NCI-H1048 (cell line): ENCODE measurements at regions not wholly inside any gene's neighbourhood (a gene's known extent, or its start where the extent isn't known, plus 50 kb on each side); places are given as distances from the start of the nearest gene placed in this dataset.

Experiments used
- DNase-seq: peaks from one replicate; lab custom pipeline; 2025; lab: John Stamatoyannopoulos, UW

DNA sequence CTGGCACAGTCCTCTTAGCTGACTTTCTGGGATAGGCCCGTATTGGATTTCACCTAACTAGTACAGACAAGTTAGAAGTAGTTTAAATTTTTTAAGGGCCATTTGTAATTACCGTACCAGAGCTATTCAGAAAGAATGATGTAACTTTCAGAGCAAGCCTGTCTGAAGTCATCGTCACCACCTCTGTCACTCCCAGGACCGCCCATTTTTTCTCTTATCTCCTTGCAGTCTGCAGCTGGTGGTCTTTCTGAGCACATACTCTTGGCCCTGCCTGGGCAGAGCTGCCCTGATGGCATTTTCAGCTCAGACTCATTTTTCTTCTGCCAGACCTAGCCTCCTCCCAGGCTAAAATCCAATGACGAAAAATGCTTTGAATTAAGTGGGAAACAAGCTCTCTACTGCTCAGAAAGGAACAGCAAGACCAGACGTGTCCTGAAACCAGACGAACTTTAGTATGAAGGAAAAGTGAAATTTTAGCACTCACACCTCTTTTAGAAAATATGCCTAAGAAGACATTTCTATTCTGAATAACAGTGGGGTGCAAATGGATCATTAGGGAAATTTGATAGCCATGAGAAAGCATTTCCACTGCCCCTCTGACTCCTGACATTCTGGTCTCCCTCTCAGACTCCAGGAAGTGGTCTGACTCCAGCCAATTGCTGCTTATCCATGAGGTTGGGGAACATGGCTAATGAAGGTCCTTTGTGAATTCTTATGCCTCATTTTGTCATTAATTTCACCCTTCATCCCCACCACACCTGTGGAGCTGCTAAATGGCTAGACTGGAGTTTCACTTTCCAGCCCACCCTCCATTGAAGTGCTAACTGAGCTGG is 162.4 kb upstream of the GYPA start:
- DNase-seq: no peak

DNA sequence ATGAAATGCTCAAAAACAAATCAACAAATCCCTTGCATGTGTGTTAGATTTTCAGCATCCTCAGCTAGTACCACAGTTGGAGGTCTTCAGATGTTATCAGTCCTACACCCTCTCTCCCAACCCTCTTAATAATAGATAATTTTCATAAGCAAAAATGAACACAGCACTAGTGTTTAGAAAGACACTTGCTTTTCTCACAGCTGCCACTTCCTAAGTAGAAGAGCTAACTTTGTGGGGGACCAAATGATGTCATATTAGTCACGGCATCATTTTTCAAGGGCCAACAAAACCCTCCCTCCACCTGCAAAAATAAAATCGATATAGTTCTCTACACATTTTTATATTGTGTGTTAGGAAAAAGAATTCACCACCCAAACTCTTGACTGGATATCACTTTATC is 163.5 kb upstream of the GYPA start:
- DNase-seq: no peak

- no peak for DNase-seq
Measured at GRCh38 chr4:144310535-144310934, 170.0 kb upstream of the GYPA start.

DNA sequence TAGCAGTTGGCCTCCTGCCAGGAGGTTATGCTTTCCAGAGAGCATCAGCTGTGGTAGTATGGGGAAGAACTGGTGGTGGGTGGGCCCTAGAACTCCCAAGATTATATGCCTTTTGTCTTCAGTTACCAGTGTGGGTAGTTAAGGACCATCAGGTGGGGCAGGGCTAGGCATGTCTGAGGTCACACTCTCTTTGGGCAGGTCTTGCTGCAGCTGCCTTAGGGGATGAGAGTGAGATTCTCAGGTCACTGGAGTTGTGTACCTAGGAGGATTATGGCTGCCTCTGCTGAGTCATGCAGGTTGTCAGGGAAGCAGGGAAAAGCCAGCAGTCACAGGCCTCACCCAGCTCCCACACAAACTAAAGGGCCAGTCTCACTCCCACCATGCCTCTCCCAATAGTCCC is 172.9 kb upstream of the GYPA start:
- no peak for DNase-seq

DNA sequence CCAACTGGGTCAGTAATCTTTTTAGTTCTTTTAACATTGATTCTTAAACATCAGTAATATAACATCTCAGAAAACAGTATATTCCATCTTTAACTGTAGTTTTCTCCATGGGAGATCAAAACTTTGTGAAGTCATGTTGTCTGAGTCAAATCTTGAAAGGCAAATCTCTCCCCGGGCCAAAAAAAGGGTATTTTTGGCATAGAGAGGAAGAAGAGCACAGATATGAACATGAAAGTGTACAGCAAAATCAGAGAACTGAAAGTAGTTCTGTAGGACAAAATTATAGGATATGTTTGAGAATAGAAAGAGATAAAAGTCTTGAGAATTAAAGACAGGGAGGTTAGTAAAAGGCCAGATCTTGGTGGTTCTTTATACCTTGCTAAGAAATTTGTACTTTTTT is 176.4 kb upstream of the GYPA start:
- DNase-seq: no peak

DNA sequence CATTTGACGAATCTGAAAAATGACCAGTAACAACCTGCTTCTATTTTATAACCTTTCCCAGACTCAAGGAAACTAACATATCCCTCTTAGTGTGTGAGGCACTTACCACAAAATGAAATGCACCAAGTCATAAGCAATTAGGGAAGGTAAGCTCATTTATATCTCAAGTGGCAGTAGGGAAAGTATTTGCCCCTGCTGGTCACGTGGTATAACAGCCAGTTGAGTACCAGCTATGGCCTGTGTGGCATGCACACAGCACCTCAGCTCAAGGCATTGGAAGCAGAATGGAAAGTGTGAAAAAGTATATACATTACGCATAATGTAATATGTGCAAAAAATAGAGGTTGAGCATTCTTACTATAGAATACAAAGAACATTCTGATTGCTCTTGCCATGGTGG is 178.3 kb upstream of the GYPA start:
- DNase-seq: no peak

- no peak for DNase-seq
Measured at GRCh38 chr4:144336633-144337032, 196.1 kb upstream of the GYPA start.

GRCh38 chr4:144338148-144338547 is 197.6 kb upstream of the GYPA start:
- no peak for DNase-seq

DNA sequence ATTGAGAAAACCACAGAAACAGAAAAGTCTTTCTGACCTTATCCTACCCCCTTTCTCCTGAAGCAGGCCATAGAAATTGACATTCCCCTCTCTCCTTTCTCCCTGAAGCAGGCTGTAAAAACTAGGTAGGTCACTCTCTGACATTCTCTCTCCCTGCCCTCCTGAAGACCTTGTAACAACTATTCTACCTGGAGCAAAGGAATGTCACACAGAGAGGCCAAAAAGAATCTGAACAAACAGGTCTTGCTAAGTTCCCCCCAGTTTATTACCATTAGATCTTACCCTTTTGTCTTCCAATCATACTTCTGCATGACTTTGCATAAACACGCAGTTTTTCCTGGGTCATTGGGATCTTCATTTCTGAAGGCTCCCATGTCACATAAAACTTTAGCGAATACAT is 198.3 kb upstream of the GYPA start:
- DNase-seq: no peak

GRCh38 chr4:144340931-144341330 is 200.4 kb upstream of the GYPA start:
- DNase-seq: no peak

GRCh38 chr4:144342949-144343760 is 202.6 kb upstream of the GYPA start:
- DNase-seq: no peak

DNA sequence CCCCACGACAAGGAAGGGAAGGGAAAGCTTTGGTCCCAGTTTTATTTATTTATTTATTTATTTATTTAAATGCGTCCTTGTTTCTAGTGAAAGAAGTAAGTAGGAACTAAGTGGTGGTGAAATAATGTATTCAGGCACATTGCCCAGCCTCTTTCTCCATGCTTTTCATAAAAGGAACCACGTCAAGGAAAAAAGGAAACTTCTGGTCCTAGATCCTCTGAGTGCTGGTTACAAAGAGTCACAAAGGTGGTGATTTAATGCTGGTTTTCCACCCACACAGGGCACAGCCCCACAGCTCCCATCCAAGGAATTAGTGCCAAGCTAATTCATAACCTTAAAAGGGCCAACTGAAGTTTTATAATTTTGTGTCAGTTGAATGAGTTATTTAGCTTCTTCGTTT is 206.6 kb upstream of the GYPA start:
- no peak for DNase-seq

GRCh38 chr4:144350706-144351105 is 210.2 kb upstream of the GYPA start:
- no peak for DNase-seq

GRCh38 chr4:144351306-144351705 is 210.8 kb upstream of the GYPA start:
- no peak for DNase-seq

DNA sequence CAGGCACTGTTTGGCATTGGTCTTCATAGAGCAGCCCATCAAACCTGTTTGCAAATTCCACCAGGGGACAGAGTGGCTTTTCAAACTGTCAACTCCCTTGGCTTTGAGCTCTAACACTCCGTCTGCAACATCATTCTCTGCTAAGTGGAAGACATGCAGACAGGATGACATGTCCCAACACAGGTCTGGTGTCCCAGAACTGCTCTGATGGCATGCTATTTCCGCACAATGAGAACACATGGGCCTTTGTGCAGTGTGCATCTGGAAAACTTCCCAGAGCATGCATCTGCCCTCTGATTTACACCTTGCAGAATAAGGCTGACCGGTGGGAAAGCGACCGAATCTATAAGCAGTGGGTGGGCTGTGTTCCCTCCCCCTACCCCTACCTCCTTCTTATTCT is 212.8 kb upstream of the GYPA start:
- DNase-seq: no peak

DNA sequence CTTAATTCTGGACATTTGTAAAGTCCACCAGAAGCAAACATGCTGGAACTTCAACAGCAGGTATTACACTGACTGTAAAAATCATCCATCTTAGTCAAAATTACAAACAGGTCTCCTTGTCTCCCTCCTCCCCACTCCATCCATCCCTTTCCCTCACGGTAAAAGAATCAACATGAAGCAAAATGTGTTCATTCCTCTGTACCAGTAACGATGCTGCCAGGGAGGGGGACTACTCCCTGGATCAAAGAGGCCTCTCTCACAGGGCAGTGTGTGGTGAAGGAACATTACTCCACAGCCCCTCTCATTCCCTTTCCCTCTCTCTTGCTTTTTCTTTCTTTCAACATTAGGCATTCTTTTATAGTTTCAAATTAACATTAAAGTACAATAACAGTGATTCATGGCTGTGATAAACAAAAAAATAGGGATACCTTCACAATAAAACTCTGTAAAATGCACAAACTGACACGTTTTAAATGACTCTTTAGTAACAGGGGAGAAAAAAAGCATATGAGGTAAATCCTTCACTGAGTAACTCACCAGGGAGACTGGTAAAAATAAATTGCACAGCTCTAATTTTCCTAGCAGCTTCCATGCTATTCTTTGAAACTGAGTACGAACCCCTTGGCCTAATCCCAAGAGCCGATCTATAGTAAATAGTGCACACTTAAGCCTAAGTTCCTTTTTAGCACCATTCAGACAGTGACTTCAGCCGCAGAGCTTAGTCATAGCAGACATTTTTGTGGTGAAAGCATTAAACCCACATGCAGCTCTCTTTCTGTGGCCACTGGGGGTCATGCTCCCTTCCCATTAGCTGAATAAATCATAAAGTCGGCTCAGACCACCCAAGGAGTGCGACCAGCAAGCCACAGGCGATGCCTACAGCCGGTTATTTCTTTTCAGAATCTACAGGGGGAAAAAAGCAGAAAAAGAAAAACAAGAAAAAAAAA is 215.6 kb upstream of the GYPA start:
- no peak for DNase-seq

GRCh38 chr4:144356941-144357381 is 216.4 kb upstream of the GYPA start:
- no peak for DNase-seq

DNA sequence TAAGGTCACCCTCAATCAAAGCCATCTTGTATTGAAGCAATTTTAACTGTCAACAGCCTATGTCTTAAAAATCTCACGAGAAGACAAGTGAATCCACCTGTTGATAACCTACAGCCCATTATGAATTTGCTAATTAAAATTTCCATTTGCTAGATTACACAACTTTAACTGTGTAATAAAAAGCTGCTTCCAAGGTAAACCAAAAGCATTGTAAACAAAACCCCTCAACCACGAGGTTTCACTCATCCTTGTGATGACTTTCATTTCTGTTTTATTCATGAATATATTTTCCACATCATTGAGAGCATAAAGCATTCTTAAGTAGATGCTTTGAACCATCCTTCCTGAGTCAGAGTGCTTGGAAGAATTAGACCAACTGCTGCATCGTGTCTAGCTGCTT is 217.5 kb upstream of the GYPA start:
- no peak for DNase-seq

- DNase-seq: no peak
Measured at GRCh38 chr4:144360146-144360793, 219.8 kb upstream of the GYPA start.

GRCh38 chr4:144362366-144362765 is 221.8 kb upstream of the GYPA start:
- DNase-seq: no peak

DNA sequence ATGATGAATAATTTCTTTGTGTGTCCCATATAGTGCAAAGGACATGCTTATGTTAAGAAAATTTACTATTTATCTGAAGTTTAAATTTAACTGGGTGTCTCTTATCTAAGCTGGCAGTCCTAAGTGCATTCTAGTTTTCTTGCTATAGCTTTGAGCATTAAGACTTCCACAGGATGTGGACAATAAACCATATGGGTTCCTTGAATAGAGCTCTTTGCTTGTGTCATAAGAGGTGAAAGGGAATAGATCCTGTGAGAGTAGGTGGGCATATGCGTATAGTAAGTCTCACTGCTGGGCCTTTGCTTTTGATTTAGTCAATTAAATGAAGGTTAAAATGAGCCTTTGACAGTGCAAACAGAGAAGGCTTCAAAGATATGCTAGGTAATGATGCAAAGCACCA is 223.4 kb upstream of the GYPA start:
- DNase-seq: no peak

DNA sequence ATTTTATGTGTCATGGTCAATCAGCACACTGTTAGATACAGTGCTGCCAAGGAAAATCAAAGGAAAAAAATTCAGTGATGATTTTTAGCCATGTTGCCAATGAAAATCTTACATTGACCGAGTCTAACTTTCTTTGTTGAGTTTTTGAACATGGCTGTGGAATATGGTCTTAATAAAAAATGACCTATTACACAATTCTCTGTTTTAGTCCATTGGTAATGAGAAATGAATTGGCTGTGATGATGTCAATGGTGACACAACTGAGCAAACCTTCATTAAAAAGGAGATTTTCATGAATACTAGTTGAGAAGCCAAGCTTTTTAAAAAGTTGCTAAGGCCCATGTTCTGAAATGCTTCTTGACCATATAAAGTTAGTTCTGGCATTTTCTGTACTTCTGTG is 225.9 kb upstream of the GYPA start:
- no peak for DNase-seq
